Astrocyte of the cerebellum (primary cell): ENCODE measurements at regions not wholly inside any gene's neighbourhood (a gene's known extent, or its start where the extent isn't known, plus 50 kb on each side); places are given as distances from the start of the nearest gene placed in this dataset.

Source experiments
- DNase-seq: peaks from one replicate; pipeline ENCODE4 v3.0.0-alpha.2; 2011; ENCODE audit warnings: low read depth
- H3K4me3 ChIP-seq: 2 replicates; pipeline ENCODE4 v1.5.1; 2011; ENCODE audit warnings: mild to moderate bottlenecking, low read depth, low read length, moderate library complexity
- in situ Hi-C: cut with HindIII; loops from 2 replicates; pipeline ENCODE4 v1.10.0; 2017; ENCODE audit warnings: low sequenced_read_pairs
- TF ChIP-seq, protein P1 (sequence below): IDR thresholded peaks from 2 replicates; pipeline ENCODE4 v1.5.1; 2012; ENCODE audit warnings: low read length, low read depth, moderate library complexity, mild to moderate bottlenecking; ENCODE audit errors: missing control alignments

DNA sequence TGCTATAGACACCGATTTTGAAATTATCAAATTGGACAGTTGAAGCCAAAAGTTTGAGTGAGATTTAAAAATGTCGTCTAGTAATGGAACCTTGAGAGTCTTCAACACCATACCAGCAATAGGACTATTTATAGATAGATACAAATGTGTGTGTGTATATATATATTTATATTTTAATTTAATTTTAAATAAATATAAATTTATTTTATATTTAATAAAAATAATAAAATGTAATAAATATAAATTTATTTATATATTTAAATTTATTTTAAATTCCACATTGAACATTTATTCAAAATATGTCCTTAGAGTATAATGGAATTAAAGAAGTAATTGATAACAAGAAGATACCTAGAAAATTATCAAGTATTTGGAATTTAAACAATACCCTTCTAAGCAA lies 221.9 kb upstream of the CXXC4 start:
- no peak overlapping the region for H3K4me3 ChIP-seq
- TF ChIP-seq, protein P1, sequence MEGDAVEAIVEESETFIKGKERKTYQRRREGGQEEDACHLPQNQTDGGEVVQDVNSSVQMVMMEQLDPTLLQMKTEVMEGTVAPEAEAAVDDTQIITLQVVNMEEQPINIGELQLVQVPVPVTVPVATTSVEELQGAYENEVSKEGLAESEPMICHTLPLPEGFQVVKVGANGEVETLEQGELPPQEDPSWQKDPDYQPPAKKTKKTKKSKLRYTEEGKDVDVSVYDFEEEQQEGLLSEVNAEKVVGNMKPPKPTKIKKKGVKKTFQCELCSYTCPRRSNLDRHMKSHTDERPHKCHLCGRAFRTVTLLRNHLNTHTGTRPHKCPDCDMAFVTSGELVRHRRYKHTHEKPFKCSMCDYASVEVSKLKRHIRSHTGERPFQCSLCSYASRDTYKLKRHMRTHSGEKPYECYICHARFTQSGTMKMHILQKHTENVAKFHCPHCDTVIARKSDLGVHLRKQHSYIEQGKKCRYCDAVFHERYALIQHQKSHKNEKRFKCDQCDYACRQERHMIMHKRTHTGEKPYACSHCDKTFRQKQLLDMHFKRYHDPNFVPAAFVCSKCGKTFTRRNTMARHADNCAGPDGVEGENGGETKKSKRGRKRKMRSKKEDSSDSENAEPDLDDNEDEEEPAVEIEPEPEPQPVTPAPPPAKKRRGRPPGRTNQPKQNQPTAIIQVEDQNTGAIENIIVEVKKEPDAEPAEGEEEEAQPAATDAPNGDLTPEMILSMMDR: no peak
- DNase-seq: no peak
- in situ Hi-C loops: no loop called here

GRCh38 chr4:104719539-104720230 lies 225.0 kb upstream of the CXXC4 start:
- TF ChIP-seq, protein P1: no peak
- no peak overlapping the region for H3K4me3 ChIP-seq
- DNase-seq: no peak
- in situ Hi-C loops: no loop called here

DNA sequence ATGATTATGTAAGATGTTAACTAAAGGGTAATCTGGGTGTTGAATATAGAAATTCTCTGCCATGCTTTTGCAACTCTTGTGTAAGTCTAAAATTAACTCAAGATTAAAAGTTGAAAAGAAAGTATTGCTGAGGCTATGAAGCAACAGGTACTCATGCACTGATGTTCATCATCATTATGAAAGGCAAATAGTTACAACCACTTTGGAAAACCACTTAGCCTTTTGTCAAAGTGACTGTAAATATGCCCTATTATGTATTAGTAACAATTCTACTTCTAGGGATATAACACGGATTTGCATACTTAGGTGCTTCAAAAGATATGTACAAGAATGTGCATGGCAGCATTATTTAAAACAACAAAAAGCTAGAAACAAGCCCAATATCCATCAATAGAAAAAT lies 227.8 kb upstream of the CXXC4 start:
- no peak for DNase-seq
- TF ChIP-seq, protein P1: no peak
- in situ Hi-C loops: no loop called here
- H3K4me3 ChIP-seq: no peak overlapping the region

GRCh38 chr4:104726002-104726401 lies 231.3 kb upstream of the CXXC4 start:
- in situ Hi-C loops: no loop called here
- TF ChIP-seq, protein P1: no peak
- DNase-seq: no peak
- no peak overlapping the region for H3K4me3 ChIP-seq

DNA sequence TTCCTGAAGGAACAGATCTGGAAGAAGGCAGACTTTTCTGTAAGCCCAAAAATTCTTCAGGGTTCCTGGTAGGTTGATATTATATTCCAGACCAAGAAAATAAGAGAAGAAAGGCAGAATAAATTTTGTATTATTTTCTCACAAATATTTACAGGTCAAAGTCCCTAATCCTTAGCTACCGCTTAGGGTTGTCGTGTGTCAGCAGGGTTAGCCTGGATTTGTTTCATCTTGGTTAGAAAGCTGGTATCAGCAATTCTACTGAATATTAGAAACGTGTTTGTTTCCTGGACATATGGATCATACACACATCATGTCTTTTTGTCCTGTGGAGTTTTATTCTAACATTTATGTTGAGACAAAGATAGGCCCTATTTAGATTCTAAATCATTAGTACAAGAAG lies 232.9 kb upstream of the CXXC4 start:
- TF ChIP-seq, protein P1: no peak
- no peak overlapping the region for H3K4me3 ChIP-seq
- DNase-seq: no peak
- in situ Hi-C loops: no loop called here

GRCh38 chr4:104728380-104729122 lies 233.9 kb upstream of the CXXC4 start:
- in situ Hi-C loops: no loop called here
- TF ChIP-seq, protein P1: no peak
- no peak overlapping the region for H3K4me3 ChIP-seq
- peak; percentile 91 for DNase-seq
